Right ventricle myocardium inferior (tissue), 1 donor: ENCODE measurements at regions not wholly inside any gene's neighbourhood (a gene's known extent, or its start where the extent isn't known, plus 50 kb on each side); places are given as distances from the start of the nearest gene placed in this dataset.

Source experiments
- ATAC-seq: fragments of 200-7000 bp; cut with Tn5 transposase; one replicate; pipeline ENCODE4 v1.9.1; 2020; ENCODE audit warnings: mild to moderate bottlenecking, moderate library complexity
- DNase-seq: peaks from one replicate; pipeline ENCODE4 v3.0.0; 2021; ENCODE audit errors: missing footprints
- intact Hi-C: fragments of 100-400 bp; cut with DNase I; formaldehyde crosslinking; loops from one replicate; pipeline ENCODE4 v1.11.0; 2022
- donor health status: DM: no; HTN: yes; CAD: no; lungs with severe emphysema.

- no peak for ATAC-seq
- no peak for DNase-seq
- intact Hi-C loops: loop anchor here (5.0 to 10.0 kb wide), 3 partner anchors 164 to 509 kb away; partner anchors contain the start of gene NCK2
Observed at GRCh38 chr2:105578166-105578565, 166.5 kb upstream of the NCK2 start.

GRCh38 chr2:105577762-105578161 is 166.9 kb upstream of the NCK2 start:
- intact Hi-C loops: loop anchor here (5.0 to 10.0 kb wide), 3 partner anchors 165 to 510 kb away; partner anchors contain the start of gene NCK2
- ATAC-seq (no peak), DNase-seq (no peak)

- no peak for DNase-seq
- ATAC-seq: peak; percentile 33
- intact Hi-C loops: loop anchor here (5.0 to 10.0 kb wide), 3 partner anchors 166 to 511 kb away; partner anchors contain the start of gene NCK2
Observed at GRCh38 chr2:105576440-105577241, 168.1 kb upstream of the NCK2 start.

- ATAC-seq: no peak
- intact Hi-C loops: loop anchor here (5.0 to 10.0 kb wide), 3 partner anchors 166 to 511 kb away; partner anchors contain the start of gene NCK2
- DNase-seq: no peak
Observed at GRCh38 chr2:105576050-105576439, 168.7 kb upstream of the NCK2 start.

GRCh38 chr2:105575499-105576025 is 169.2 kb upstream of the NCK2 start:
- DNase-seq (no peak), ATAC-seq (no peak)
- intact Hi-C loops: loop anchor here (5.0 to 10.0 kb wide), 3 partner anchors 167 to 512 kb away; partner anchors contain the start of gene NCK2

- intact Hi-C loops: loop anchor here (5.0 to 10.0 kb wide), 3 partner anchors 167 to 512 kb away; partner anchors contain the start of gene NCK2
Observed at GRCh38 chr2:105574796-105575344, 169.8 kb upstream of the NCK2 start.

GRCh38 chr2:105573910-105574655 is 170.6 kb upstream of the NCK2 start:
- intact Hi-C loops: loop anchor here (10.0 kb wide), 1 partner anchor 451 kb away; no protein-coding TSS in a partner anchor
- ATAC-seq (no peak), DNase-seq (no peak)

More at GRCh38 chr2:105574796-105575344, 169.8 kb upstream of the NCK2 start:
- ATAC-seq (no peak), DNase-seq (no peak)

- intact Hi-C loops: loop anchor here (10.0 kb wide), 1 partner anchor 451 kb away; no protein-coding TSS in a partner anchor
- DNase-seq (no peak), ATAC-seq (no peak)
Observed at GRCh38 chr2:105573490-105573889, 171.2 kb upstream of the NCK2 start.

- DNase-seq (no peak), ATAC-seq (no peak)
Observed at GRCh38 chr2:105571445-105571987, 172.7 kb upstream of the FHL2 start.

GRCh38 chr2:105570757-105571156 is 171.9 kb upstream of the FHL2 start:
- DNase-seq (no peak), ATAC-seq (no peak)
- intact Hi-C loops: loop anchor here (10.0 kb wide), 1 partner anchor 454 kb away; no protein-coding TSS in a partner anchor

More at GRCh38 chr2:105571445-105571987, 172.7 kb upstream of the FHL2 start:
- intact Hi-C loops: loop anchor here (10.0 kb wide), 1 partner anchor 453 kb away; no protein-coding TSS in a partner anchor

GRCh38 chr2:105570326-105570725 is 171.5 kb upstream of the FHL2 start:
- no peak for ATAC-seq
- no peak for DNase-seq
- intact Hi-C loops: loop anchor here (10.0 kb wide), 1 partner anchor 454 kb away; no protein-coding TSS in a partner anchor

- intact Hi-C loops: loop anchor here (10.0 kb wide), 1 partner anchor 455 kb away; no protein-coding TSS in a partner anchor
- DNase-seq (no peak), ATAC-seq (no peak)
Observed at GRCh38 chr2:105569606-105570005, 170.8 kb upstream of the FHL2 start.

GRCh38 chr2:105567996-105568494 is 169.2 kb upstream of the FHL2 start:
- DNase-seq: no peak
- ATAC-seq: no peak
- intact Hi-C loops: no loop called here

GRCh38 chr2:105563000-105563719 is 164.3 kb upstream of the FHL2 start:
- ATAC-seq: no peak
- intact Hi-C loops: no loop called here
- no peak for DNase-seq

GRCh38 chr2:105561401-105561800 is 162.6 kb upstream of the FHL2 start:
- no peak for DNase-seq
- intact Hi-C loops: no loop called here
- ATAC-seq: no peak

- DNase-seq: no peak
- ATAC-seq: no peak
- intact Hi-C loops: no loop called here
Observed at GRCh38 chr2:105560157-105560556, 161.3 kb upstream of the FHL2 start.
